Suprapubic skin (tissue), 4 donors: ENCODE measurements at regions not wholly inside any gene's neighbourhood (a gene's known extent, or its start where the extent isn't known, plus 50 kb on each side); places are given as distances from the start of the nearest gene placed in this dataset.

Experiments used
- DNase-seq, 2 donors: peaks; one replicate each; pipeline ENCODE4 v3.0.0-alpha.2; 2019; ENCODE audit warnings: low spot score in 2 of 2
- H3K27ac ChIP-seq: fragments of 200-600 bp; sonication (generic); one replicate; pipeline ENCODE4 v1.5.1; 2019
- H3K27me3 ChIP-seq: fragments of 200-600 bp; sonication (generic); one replicate; pipeline ENCODE4 v1.5.1; 2019
- H3K36me3 ChIP-seq: fragments of 200-600 bp; sonication (generic); one replicate; pipeline ENCODE4 v1.5.1; 2019
- H3K4me1 ChIP-seq: fragments of 200-600 bp; sonication (generic); one replicate; pipeline ENCODE4 v1.5.1; 2019
- H3K4me3 ChIP-seq: fragments of 200-600 bp; sonication (generic); one replicate; pipeline ENCODE4 v1.5.1; 2019; ENCODE audit warnings: mild to moderate bottlenecking
- H3K9me3 ChIP-seq: fragments of 200-600 bp; sonication (generic); one replicate; pipeline ENCODE4 v1.5.1; 2019
- EP300 ChIP-seq: sonication (generic); formaldehyde crosslinking; IDR thresholded peaks from one replicate; pipeline ENCODE4 v1.6.1; 2017; ENCODE audit warnings: antibody characterized with exemption
- POLR2A ChIP-seq, 2 donors: fragments of 450-650 bp; IDR thresholded peaks; one replicate each; pipeline ENCODE4 v1.6.1; 2017; ENCODE audit warnings: antibody characterized with exemption in 2 of 2, mild to moderate bottlenecking in 2 of 2, moderate library complexity in 2 of 2
- POLR2AphosphoS5 ChIP-seq, 3 donors: sonication (generic); formaldehyde crosslinking; IDR thresholded peaks; one replicate each; pipeline ENCODE4 v1.6.1; 2017; ENCODE audit warnings: antibody characterized with exemption in 3 of 3
- WGBS: methylation state at CpG from one replicate; pipeline ENCODE4 v1.1.5; 2018; 5-methylcytosine and 5-hydroxymethylcytosine counted together
- TF ChIP-seq, protein P1 (sequence below), 2 donors: fragments of 200-600 bp in 1 of 2; fragments of 450-650 bp in 1 of 2; sonication (generic) in 1 of 2; IDR thresholded peaks; one replicate each; pipeline ENCODE4 v1.5.1; 2016 to 2019; ENCODE audit warnings: antibody characterized with exemption in 2 of 2, mild to moderate bottlenecking in 1 of 2, moderate library complexity in 1 of 2

- Histone ChIP-seq H3K36me3 (no peaks in the 10 kb centered on the region), H3K27me3 (no peaks in the 10 kb centered on the region), H3K4me3 (no peak overlapping the region), H3K9me3 (peaks cover 4% of the 10 kb centered on the region), H3K4me1 (no peaks in the 10 kb centered on the region), H3K27ac (no peak overlapping the region)
- no peak for DNase-seq
- 76% methylated on average over 5 of the region's 5 CpGs for WGBS
- TF ChIP-seq POLR2A (IDR thresholded peaks at IDR 0.05): no peak
- TF ChIP-seq EP300: no peak
- TF ChIP-seq POLR2AphosphoS5 (IDR thresholded peaks at IDR 0.05): no peak
- TF ChIP-seq, protein P1, sequence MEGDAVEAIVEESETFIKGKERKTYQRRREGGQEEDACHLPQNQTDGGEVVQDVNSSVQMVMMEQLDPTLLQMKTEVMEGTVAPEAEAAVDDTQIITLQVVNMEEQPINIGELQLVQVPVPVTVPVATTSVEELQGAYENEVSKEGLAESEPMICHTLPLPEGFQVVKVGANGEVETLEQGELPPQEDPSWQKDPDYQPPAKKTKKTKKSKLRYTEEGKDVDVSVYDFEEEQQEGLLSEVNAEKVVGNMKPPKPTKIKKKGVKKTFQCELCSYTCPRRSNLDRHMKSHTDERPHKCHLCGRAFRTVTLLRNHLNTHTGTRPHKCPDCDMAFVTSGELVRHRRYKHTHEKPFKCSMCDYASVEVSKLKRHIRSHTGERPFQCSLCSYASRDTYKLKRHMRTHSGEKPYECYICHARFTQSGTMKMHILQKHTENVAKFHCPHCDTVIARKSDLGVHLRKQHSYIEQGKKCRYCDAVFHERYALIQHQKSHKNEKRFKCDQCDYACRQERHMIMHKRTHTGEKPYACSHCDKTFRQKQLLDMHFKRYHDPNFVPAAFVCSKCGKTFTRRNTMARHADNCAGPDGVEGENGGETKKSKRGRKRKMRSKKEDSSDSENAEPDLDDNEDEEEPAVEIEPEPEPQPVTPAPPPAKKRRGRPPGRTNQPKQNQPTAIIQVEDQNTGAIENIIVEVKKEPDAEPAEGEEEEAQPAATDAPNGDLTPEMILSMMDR (IDR thresholded peaks at IDR 0.05): no peak
These were observed 878.9 kb upstream of the RBFOX1 start for GRCh38 chr16:6453742-6454141.

DNA sequence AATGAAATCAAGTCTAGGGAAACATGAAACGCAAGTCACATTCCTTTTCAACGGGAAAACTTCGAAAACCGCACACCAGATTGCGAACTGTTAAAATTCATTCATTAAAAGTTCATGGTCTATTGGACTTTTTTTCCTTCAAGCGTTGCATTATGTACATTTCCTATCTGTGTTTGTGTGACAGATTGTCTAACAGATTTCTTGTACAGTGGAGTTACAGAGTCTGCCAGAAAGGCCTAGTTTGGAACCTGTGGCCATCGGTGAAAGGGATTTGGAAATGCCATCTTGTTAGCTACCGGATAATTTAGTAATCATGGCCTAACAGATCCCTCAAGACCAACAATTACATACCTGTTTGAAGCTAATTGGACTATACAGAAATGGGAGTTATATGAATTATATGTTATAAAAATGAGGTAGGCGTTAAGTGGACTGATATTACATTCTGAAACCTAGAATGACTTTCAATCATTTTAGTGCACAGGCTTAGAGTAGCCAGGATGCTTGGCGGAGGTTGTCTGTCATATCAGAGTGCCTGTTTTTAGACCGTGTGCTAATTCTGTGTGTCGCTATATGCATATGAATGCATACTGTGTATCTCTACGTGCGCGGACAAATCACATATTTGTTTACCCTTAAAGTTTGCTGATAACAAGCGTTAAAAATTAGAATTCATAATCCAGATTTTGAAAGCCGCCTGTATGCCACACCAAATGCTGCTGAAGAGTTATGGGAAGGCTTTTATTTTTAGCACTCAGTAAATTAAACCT, 885.4 kb upstream of the RBFOX1 start:
- TF ChIP-seq POLR2AphosphoS5 (IDR thresholded peaks at IDR 0.05) (no peak), EP300 (no peak), POLR2A (IDR thresholded peaks at IDR 0.05) (no peak)
- TF ChIP-seq, protein P1 (IDR thresholded peaks at IDR 0.05): no peak
- H3K9me3 ChIP-seq: peaks cover 5% of the 10 kb centered on the region
- H3K4me3 ChIP-seq: no peak overlapping the region
- H3K4me1 ChIP-seq: no peaks in the 10 kb centered on the region
- no peak for DNase-seq
- no peak overlapping the region for H3K27ac ChIP-seq
- H3K36me3 ChIP-seq: no peaks in the 10 kb centered on the region
- no peaks in the 10 kb centered on the region for H3K27me3 ChIP-seq
- WGBS: 88% methylated on average over 17 of the region's 17 CpGs

- H3K4me1 ChIP-seq: no peaks in the 10 kb centered on the region
These were observed 886.3 kb upstream of the RBFOX1 start for GRCh38 chr16:6446370-6446769.

GRCh38 chr16:6439129-6439528, 893.5 kb upstream of the RBFOX1 start:
- no peaks in the 10 kb centered on the region for H3K4me1 ChIP-seq
- peaks cover 10% of the 10 kb centered on the region for H3K9me3 ChIP-seq
- 51% methylated on average over 6 of the region's 6 CpGs for WGBS
- H3K27ac ChIP-seq: no peak overlapping the region
- no peaks in the 10 kb centered on the region for H3K36me3 ChIP-seq
- no peak overlapping the region for H3K4me3 ChIP-seq
- no peaks in the 10 kb centered on the region for H3K27me3 ChIP-seq
- TF ChIP-seq POLR2A (IDR thresholded peaks at IDR 0.05) (no peak), EP300 (no peak), POLR2AphosphoS5 (IDR thresholded peaks at IDR 0.05) (no peak)
- TF ChIP-seq, protein P1 (IDR thresholded peaks at IDR 0.05): no peak
- DNase-seq: no peak

More at GRCh38 chr16:6446370-6446769, 886.3 kb upstream of the RBFOX1 start:
- no peak overlapping the region for H3K27ac ChIP-seq
- no peaks in the 10 kb centered on the region for H3K36me3 ChIP-seq
- H3K4me3 ChIP-seq: no peak overlapping the region
- peaks cover 9% of the 10 kb centered on the region for H3K9me3 ChIP-seq
- DNase-seq: no peak
- H3K27me3 ChIP-seq: no peaks in the 10 kb centered on the region
- TF ChIP-seq, protein P1 (IDR thresholded peaks at IDR 0.05): no peak
- TF ChIP-seq POLR2A (IDR thresholded peaks at IDR 0.05) (no peak), POLR2AphosphoS5 (IDR thresholded peaks at IDR 0.05) (no peak), EP300 (no peak)
- WGBS: 87% methylated on average over 1 of the region's 1 CpG

DNA sequence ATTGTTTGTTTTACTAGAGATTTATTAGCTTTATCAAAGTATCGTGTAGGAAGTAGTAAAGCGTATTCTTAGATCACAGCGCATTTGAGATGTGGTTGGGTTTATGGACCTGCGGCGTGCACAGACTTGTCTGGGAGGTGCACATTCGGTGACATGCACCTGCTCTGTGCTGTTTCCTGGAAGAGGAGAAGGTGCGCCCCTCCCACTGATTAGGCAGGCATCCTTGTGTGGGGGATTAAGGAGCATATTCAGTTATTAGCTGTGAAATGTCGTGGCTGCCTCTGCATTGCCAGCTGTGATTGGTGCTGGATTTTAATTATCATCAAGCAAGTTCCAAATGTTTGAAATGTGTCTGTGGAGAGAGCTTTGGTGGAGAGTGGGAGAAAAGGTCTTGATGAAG, 903.8 kb upstream of the RBFOX1 start:
- H3K27me3 ChIP-seq: no peaks in the 10 kb centered on the region

More for the DNA sequence above, 903.8 kb upstream of the RBFOX1 start:
- no peak for DNase-seq
- 39% methylated on average over 8 of the region's 8 CpGs for WGBS
- TF ChIP-seq EP300 (no peak), POLR2AphosphoS5 (IDR thresholded peaks at IDR 0.05) (no peak), POLR2A (IDR thresholded peaks at IDR 0.05) (no peak)
- Histone ChIP-seq H3K27ac (no peak overlapping the region), H3K4me3 (no peak overlapping the region), H3K9me3 (no peaks in the 10 kb centered on the region), H3K36me3 (no peaks in the 10 kb centered on the region), H3K4me1 (no peaks in the 10 kb centered on the region)
